ENCODE measurements at regions not wholly inside any gene's neighbourhood (a gene's known extent, or its start where the extent isn't known, plus 50 kb on each side); places are given as distances from the start of the nearest gene placed in this dataset.

- DNase-seq (ENCODE audit: low spot score), result no peak
Measured at GRCh38 chr3:109903100-109903499, 565.8 kb upstream of the DPPA4 start.

- DNase-seq (ENCODE audit: low spot score), result no peak
Measured at GRCh38 chr3:109910772-109911171, 573.4 kb upstream of the DPPA4 start.

GRCh38 chr3:109918740-109919139 lies 581.4 kb upstream of the DPPA4 start:
- DNase-seq (ENCODE audit: low spot score), result no peak

- no peak for DNase-seq (ENCODE audit: low spot score)
Measured at GRCh38 chr3:109920749-109921148, 583.4 kb upstream of the DPPA4 start.

- DNase-seq (ENCODE audit: low spot score), result no peak
Measured at GRCh38 chr3:109921509-109921908, 584.2 kb upstream of the DPPA4 start.

- no peak for DNase-seq (ENCODE audit: low spot score)
Measured at GRCh38 chr3:109922856-109923255, 585.5 kb upstream of the DPPA4 start.

- DNase-seq (ENCODE audit: low spot score), result no peak
Measured at GRCh38 chr3:109923431-109923830, 586.1 kb upstream of the DPPA4 start.

GRCh38 chr3:109924196-109924595 lies 586.9 kb upstream of the DPPA4 start:
- no peak for DNase-seq (ENCODE audit: low spot score)

- no peak for DNase-seq (ENCODE audit: low spot score)
Measured at GRCh38 chr3:109926376-109926775, 589.0 kb upstream of the DPPA4 start.

GRCh38 chr3:109927161-109927560 lies 589.8 kb upstream of the DPPA4 start:
- no peak for DNase-seq (ENCODE audit: low spot score)

- no peak for DNase-seq (ENCODE audit: low spot score)
Measured at GRCh38 chr3:109927726-109928125, 590.4 kb upstream of the DPPA4 start.

GRCh38 chr3:109930582-109930981 lies 593.2 kb upstream of the DPPA4 start:
- DNase-seq (ENCODE audit: low spot score), result no peak

GRCh38 chr3:109933576-109933975 lies 596.2 kb upstream of the DPPA4 start:
- DNase-seq (ENCODE audit: low spot score), result no peak

GRCh38 chr3:109939817-109940216 lies 602.5 kb upstream of the DPPA4 start:
- no peak for DNase-seq (ENCODE audit: low spot score)

GRCh38 chr3:109943181-109943580 lies 605.8 kb upstream of the DPPA4 start:
- no peak for DNase-seq (ENCODE audit: low spot score)

- DNase-seq (ENCODE audit: low spot score), result no peak
Measured at GRCh38 chr3:109944836-109945235, 607.5 kb upstream of the DPPA4 start.

- DNase-seq (ENCODE audit: low spot score), result no peak
Measured at GRCh38 chr3:109952924-109953323, 615.6 kb upstream of the DPPA4 start.

- no peak for DNase-seq (ENCODE audit: low spot score)
Measured at GRCh38 chr3:109963831-109964230, 626.5 kb upstream of the DPPA4 start.

- no peak for DNase-seq (ENCODE audit: low spot score)
Measured at GRCh38 chr3:109973733-109974132, 636.4 kb upstream of the DPPA4 start.

- no peak for DNase-seq (ENCODE audit: low spot score)
Measured at GRCh38 chr3:109977897-109978296, 640.6 kb upstream of the DPPA4 start.

- DNase-seq (ENCODE audit: low spot score), result no peak
Measured at GRCh38 chr3:109982201-109982600, 644.9 kb upstream of the DPPA4 start.

GRCh38 chr3:109984976-109985375 lies 647.6 kb upstream of the DPPA4 start:
- DNase-seq (ENCODE audit: low spot score), result no peak

- DNase-seq (ENCODE audit: low spot score), result no peak
Measured at GRCh38 chr3:109985943-109986555, 648.7 kb upstream of the DPPA4 start.

- DNase-seq (ENCODE audit: low spot score), result no peak
Measured at GRCh38 chr3:109994853-109995252, 657.5 kb upstream of the DPPA4 start.

GRCh38 chr3:109995377-109995776 lies 658.0 kb upstream of the DPPA4 start:
- DNase-seq (ENCODE audit: low spot score), result no peak
